Stomach (tissue), 4 donors: ENCODE measurements at regions not wholly inside any gene's neighbourhood (a gene's known extent, or its start where the extent isn't known, plus 50 kb on each side); places are given as distances from the start of the nearest gene placed in this dataset.

Experiments used
- CTCF ChIP-seq, 7 experiments: fragments of 450-650 bp in 4 of 7; fragments of 200-600 bp in 3 of 7; sonication (generic) in 3 of 7; IDR thresholded peaks; one replicate each; pipeline ENCODE4 v1.5.1; 2016 to 2019; ENCODE audit warnings: antibody characterized with exemption in 7 of 7, control low read depth in 2 of 7, mild to moderate bottlenecking in 1 of 7
- EP300 ChIP-seq: sonication (generic); formaldehyde crosslinking; IDR thresholded peaks from one replicate; pipeline ENCODE4 v1.6.1; 2017; ENCODE audit warnings: antibody characterized with exemption
- POLR2A ChIP-seq, 4 donors: fragments of 450-650 bp; IDR thresholded peaks; one replicate each; pipeline ENCODE4 v1.6.1; 2016; ENCODE audit warnings: antibody characterized with exemption in 4 of 4, control low read depth in 2 of 4, mild to moderate bottlenecking in 1 of 4, moderate library complexity in 1 of 4

GRCh38 chr2:145256551-145256950, 736.6 kb upstream of the ZEB2 start:
- no peak for TF ChIP-seq CTCF (IDR thresholded peaks at IDR 0.05)
- no peak for TF ChIP-seq EP300
- no peak for TF ChIP-seq POLR2A (IDR thresholded peaks at IDR 0.05)
